ENCODE measurements at regions not wholly inside any gene's neighbourhood (a gene's known extent, or its start where the extent isn't known, plus 50 kb on each side); places are given as distances from the start of the nearest gene placed in this dataset.

- no peaks in the 10 kb centered on the region for H3K27me3 ChIP-seq
- H3K4me3 ChIP-seq: no peak overlapping the region
- no peaks in the 10 kb centered on the region for H3K4me1 ChIP-seq
- no peak for DNase-seq
- no peaks in the 10 kb centered on the region for H3K9me3 ChIP-seq
- no peaks in the 10 kb centered on the region for H3K36me3 ChIP-seq
- no peak for TF ChIP-seq POLR2A (IDR thresholded peaks at IDR 0.05)
- no peak for TF ChIP-seq CTCF (IDR thresholded peaks at IDR 0.05)
- H3K27ac ChIP-seq: no peak overlapping the region
- intact Hi-C loops (cut with DNase I; ENCODE audit: low total_unique reads): no loop called here
These were observed 72.3 kb downstream of the RPL22L1 start for GRCh38 chr3:170797685-170798084.

DNA sequence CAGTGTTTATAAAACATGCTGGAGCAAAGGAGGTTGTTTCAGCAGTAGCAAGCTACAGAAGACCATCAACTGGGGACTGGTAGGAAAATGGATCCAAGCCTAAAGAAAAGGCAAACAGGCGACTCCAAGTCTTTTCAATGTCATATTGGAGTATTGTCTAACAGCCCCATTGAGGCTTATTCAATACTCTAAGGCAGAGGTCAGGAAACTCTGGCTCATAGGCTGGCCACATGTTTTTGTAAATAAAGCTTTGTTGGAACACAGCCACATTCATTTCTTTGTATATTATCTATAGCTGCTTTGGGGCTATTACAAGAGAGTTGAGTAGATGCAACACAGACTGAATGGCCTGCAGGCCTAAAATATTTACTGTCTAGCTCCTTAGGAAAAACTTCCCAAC is 77.5 kb downstream of the RPL22L1 start:
- TF ChIP-seq CTCF (IDR thresholded peaks at IDR 0.05) (no peak), POLR2A (IDR thresholded peaks at IDR 0.05) (no peak)
- Histone ChIP-seq H3K4me3 (no peak overlapping the region), H3K4me1 (no peaks in the 10 kb centered on the region), H3K27me3 (no peaks in the 10 kb centered on the region), H3K27ac (no peak overlapping the region), H3K36me3 (no peaks in the 10 kb centered on the region), H3K9me3 (no peaks in the 10 kb centered on the region)
- DNase-seq: no peak
- intact Hi-C loops (cut with DNase I; ENCODE audit: low total_unique reads): no loop called here

DNA sequence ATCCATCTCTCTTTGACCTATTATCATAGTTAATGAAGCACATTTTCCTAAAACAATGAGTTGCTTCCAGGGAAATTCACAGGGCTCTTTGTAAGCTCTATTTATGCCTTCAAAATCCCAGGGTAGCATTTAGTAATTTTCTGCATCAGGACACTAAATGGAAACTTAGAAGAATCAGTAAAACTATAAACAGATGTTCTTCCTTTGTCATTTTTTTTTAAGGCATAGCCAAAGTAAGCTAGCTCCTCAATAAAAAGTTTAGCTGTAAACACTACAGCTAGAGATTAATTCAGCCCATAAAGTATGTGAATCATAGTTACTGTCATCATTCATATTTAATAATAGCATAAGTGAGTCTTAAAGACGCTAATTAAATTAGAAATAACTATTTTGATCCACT is 79.3 kb downstream of the RPL22L1 start:
- H3K4me3 ChIP-seq: no peak overlapping the region
- DNase-seq: no peak
- no peaks in the 10 kb centered on the region for H3K27me3 ChIP-seq
- H3K4me1 ChIP-seq: no peaks in the 10 kb centered on the region
- TF ChIP-seq POLR2A (IDR thresholded peaks at IDR 0.05): no peak
- no peak for TF ChIP-seq CTCF (IDR thresholded peaks at IDR 0.05)
- intact Hi-C loops (cut with DNase I; ENCODE audit: low total_unique reads): no loop called here
- H3K36me3 ChIP-seq: no peaks in the 10 kb centered on the region
- no peak overlapping the region for H3K27ac ChIP-seq
- H3K9me3 ChIP-seq: no peaks in the 10 kb centered on the region

DNA sequence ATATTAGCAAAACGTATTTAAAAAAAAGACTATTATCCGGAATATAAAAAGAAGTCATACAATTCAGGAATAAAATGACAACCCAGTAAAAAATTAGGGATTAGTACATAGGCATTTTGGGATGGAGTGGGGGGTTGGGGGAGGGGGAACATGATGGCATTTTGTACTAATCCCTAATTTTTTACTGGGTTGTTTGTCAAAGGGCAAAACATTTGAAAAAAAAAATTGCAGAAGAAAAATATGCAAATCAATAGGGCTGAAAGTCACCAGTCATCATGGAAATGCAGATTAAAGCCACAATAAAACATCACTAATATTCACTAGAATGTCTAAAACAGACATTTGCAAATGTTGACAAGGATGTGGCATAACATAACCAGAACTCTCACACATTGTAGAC is 82.5 kb downstream of the RPL22L1 start:
- no peak for DNase-seq
- no peaks in the 10 kb centered on the region for H3K27me3 ChIP-seq
- H3K36me3 ChIP-seq: no peaks in the 10 kb centered on the region
- no peaks in the 10 kb centered on the region for H3K4me1 ChIP-seq
- no peak overlapping the region for H3K27ac ChIP-seq
- TF ChIP-seq CTCF (IDR thresholded peaks at IDR 0.05) (no peak), POLR2A (IDR thresholded peaks at IDR 0.05) (no peak)
- H3K4me3 ChIP-seq: no peak overlapping the region
- no peaks in the 10 kb centered on the region for H3K9me3 ChIP-seq
- intact Hi-C loops (cut with DNase I; ENCODE audit: low total_unique reads): no loop called here

- TF ChIP-seq CTCF (IDR thresholded peaks at IDR 0.05): no peak
- TF ChIP-seq POLR2A (IDR thresholded peaks at IDR 0.05): no peak
These were observed 84.5 kb downstream of the RPL22L1 start for GRCh38 chr3:170785454-170785853.

More at GRCh38 chr3:170785454-170785853, 84.5 kb downstream of the RPL22L1 start:
- H3K4me3 ChIP-seq: no peak overlapping the region
- H3K36me3 ChIP-seq: no peaks in the 10 kb centered on the region
- intact Hi-C loops (cut with DNase I; ENCODE audit: low total_unique reads): no loop called here
- no peak for DNase-seq
- H3K9me3 ChIP-seq: no peaks in the 10 kb centered on the region
- H3K27me3 ChIP-seq: no peaks in the 10 kb centered on the region
- no peak overlapping the region for H3K27ac ChIP-seq
- no peaks in the 10 kb centered on the region for H3K4me1 ChIP-seq

Data from uterus (tissue), 3 donors.